ENCODE measurements at regions not wholly inside any gene's neighbourhood (a gene's known extent, or its start where the extent isn't known, plus 50 kb on each side); places are given as distances from the start of the nearest gene placed in this dataset.

DNA sequence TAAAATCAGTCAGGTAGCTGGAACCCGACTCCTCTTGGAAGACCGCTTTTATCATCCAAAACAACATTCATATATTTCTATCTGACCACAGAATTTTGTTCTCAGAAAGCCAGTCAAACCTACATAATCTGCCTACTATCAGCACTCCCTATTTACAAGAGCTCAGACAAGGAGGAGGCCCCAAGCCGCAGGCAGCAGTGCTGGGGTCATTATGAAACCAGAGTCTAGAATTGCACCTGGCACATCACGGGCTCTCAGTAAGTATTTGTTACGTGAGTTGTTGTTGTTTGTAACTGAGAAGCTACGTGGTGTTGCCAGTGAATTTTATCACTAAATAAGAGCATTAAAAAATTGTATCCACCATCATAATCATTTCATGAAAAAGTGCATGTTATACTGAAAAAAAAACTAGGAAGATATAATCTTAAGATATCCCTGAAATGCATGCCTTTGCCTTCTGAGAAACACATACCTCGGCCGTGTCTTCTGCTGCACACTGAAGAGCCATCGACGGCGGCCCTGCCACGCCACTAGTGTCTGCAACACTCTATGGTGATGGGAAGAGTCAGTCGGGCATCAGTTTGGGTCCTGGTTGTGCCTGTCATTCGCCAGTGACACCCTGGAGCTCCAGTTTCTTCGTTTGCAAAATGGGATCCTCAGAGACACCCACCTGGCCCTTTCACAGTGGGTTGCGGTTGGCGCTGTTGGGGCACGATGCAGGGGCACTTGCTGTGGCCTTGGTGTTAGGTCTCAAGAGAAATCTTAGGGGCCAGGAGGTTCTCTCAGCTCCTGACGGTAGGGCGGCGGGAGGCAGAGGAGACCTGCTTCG, 505.9 kb downstream of the EIPR1 start:
- no peak for DNase-seq (ENCODE audit: low read depth in 2 of 2)

DNA sequence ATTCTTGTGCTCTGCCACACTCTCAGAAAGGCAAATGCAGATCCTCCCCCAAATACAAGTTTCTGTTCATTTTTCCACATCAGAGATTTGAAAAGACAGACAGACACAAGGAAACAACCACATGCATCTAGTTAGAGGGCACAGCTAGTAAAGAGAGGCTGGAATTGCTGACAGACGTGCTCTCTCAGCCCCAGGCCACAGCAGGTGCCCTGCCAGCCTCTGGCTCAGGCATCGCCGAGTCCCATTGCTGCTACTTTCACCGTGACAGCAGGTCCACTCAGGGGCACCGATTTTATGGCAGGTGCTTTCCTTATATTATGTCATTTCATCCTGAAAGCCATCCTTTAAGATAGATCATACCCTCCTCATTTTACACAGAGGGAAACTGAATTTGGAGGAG, 507.5 kb downstream of the EIPR1 start:
- no peak for DNase-seq (ENCODE audit: low read depth in 2 of 2)

DNA sequence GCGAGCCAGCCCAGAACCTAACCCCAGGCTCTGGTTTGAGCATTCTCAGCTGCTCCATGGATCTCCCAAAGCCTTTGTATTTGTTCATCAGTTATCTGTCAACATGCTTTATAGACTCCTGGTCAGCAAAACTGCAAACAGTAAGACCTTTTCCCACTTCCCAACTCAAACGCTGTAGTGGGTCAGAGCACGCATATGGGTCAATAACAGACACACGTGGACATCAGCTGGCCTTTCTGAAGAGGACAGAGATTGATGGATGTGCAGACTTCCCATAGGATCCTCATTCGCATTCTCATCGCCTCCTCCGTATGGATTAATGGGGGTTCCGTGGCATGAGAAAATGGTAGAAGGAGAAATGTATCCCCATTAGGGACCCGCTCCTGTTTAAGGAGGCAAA, 508.1 kb downstream of the EIPR1 start:
- DNase-seq (ENCODE audit: low read depth in 2 of 2), result no peak

- DNase-seq (ENCODE audit: low read depth in 2 of 2), result no peak
Measured at GRCh38 chr2:2868085-2868484, 509.5 kb downstream of the EIPR1 start.

- no peak for DNase-seq (ENCODE audit: low read depth in 2 of 2)
Measured at GRCh38 chr2:2867397-2867979, 510.1 kb downstream of the EIPR1 start.

DNA sequence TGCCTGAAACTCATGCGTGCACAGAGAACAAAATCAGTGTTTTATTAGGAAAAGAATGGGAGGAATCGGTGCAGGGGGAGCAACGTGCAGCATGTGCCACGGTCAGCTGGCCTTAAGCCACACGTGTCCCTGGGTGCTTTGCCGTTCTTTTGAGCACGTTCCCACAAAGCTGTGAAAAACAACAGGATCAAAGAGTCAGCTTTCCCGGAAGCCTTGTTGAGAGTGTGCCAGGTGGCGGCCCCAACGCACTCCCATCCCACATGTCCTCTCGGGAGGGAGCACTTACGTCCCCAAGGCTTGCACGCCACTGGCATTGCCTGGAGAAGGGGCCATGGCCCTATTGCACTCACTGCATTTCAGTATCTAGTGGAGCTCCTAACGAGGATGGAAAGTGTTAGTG, 511.2 kb downstream of the EIPR1 start:
- DNase-seq (ENCODE audit: low read depth in 2 of 2), result no peak

- no peak for DNase-seq (ENCODE audit: low read depth in 2 of 2)
Measured at GRCh38 chr2:2862386-2862785, 515.2 kb downstream of the EIPR1 start.

GRCh38 chr2:2861666-2862240, 515.9 kb downstream of the EIPR1 start:
- no peak for DNase-seq (ENCODE audit: low read depth in 2 of 2)

- no peak for DNase-seq (ENCODE audit: low read depth in 2 of 2)
Measured at GRCh38 chr2:2860589-2861300, 516.9 kb downstream of the EIPR1 start.

- no peak for DNase-seq (ENCODE audit: low read depth in 2 of 2)
Measured at GRCh38 chr2:2859732-2860131, 517.9 kb downstream of the EIPR1 start.

GRCh38 chr2:2859164-2859563, 518.5 kb downstream of the EIPR1 start:
- DNase-seq (ENCODE audit: low read depth in 2 of 2), result no peak

- no peak for DNase-seq (ENCODE audit: low read depth in 2 of 2)
Measured at GRCh38 chr2:2856723-2857415, 520.7 kb downstream of the EIPR1 start.

- no peak for DNase-seq (ENCODE audit: low read depth in 2 of 2)
Measured at GRCh38 chr2:2855297-2855696, 522.3 kb downstream of the EIPR1 start.

DNA sequence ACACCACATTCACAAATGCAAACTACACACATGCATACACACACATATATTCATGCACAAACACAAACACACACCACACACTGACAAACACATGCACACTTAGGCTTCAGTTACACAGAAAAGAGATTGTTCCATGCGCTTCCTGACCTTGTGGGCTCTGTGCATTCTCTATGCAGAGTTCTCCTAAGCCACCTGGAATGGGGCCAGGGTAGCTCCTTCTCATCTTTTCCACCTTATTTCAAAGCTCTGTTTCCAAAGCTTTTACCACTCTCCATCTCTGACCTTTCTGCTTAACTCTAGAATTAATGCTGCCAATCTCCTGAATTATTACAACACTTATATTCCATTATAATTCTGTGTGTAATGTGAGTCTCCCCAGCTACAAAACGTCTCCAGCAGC, 522.3 kb upstream of the MYT1L start:
- DNase-seq (ENCODE audit: low read depth in 2 of 2), result no peak

DNA sequence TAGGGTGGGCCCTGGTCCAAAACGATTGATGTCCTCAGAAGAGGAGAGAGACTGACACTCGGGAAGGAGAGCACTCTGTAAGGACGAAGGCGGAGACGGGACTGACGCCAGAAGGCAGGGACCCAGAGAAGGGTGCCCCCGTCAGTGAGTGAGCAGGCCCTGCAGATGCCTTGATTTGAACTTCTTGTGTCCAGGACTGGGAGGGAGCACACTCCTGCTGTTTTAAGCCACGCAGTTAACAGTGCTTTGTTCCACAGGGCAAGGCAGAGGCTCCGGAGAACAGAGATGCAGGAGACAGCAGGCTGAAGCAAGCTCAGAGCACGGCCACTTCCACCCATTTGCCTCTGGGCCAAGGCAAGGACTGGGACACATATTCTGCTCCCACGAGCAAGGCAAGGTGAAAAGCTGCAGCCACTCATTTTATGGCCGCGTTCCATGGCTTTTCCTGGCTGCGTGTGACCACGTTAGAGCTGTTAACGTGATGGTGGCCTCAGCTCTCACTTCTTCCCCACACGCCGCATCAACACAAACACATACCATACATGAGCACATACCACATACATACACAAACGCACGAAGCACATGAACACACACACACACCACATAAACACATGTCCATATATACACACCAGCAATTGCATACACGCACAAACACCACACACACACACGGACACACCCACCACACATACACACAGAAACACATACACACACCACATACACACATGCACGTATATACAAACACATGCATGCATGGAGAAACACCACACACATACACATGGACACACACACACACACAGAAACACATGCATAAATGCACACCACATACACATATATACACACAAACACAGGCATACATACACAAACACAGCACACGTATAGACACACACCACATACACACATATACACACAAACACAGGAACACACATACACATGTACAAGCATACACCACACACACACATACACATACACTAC, 521.0 kb upstream of the MYT1L start:
- DNase-seq (ENCODE audit: low read depth in 2 of 2), result no peak

DNA sequence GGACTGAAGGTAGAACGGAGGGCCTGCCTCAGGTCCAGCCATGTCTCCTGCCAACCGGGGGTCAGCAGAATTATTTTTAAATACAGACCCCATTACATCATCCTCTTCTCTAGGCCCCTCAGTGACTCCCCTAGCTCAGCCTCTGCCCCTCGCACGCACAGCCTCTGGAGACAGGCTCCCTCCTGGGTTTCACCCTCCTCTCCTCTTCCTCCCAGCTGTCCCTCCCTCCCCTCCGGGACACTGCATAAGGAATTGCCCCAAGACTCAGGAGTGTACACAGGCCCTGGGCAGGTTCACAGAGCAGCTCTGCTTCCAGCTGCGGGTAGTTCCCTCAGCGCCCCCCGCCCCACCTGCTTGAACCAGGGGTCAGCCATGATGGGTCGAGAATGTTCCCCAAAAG, 520.2 kb upstream of the MYT1L start:
- no peak for DNase-seq (ENCODE audit: low read depth in 2 of 2)

DNA sequence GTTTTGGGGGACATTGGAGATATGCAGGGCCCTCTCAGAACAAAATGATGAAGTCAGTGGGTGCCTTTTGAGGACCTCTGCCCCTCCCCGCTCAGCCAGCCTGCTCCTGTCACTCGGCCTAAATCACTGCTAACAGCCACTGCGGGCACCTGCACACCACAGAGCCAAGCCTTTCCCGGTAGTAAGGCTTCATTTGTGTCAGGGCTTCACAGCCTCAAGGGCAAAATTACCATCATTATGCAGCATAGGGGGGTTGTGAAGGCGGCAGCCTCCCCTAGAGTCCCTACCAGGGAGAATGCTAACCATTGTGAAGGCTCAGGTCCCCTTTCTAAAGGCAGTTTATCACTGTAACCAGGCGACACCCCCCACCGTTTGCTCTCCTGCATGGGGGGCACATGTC, 519.8 kb upstream of the MYT1L start:
- no peak for DNase-seq (ENCODE audit: low read depth in 2 of 2)

DNA sequence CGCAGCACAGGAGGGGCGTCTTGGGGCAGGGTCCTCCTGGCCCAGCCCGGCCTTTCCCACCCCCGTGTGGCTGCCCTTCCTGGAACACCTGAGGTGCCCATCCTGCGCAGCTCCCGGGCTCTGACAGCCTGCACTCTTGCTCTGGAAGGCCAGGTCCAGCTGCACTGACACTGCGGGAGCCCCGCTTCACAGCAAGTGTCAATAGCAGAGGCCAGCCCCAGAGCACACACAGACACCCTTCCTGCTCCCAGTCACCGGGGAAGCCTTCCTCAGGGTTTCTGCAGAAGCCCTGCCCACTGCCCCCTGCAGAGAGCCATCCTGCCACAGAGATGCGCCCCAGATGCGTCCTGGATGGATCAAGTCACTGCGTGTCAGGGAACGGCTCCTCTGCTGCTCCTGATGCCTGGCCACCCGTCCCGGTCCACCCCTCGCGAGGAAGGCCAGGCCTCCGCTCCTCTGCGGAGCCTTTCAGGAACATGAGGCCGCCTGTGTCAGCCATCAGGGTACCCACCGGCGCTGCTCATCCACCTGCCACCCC, 519.2 kb upstream of the MYT1L start:
- no peak for DNase-seq (ENCODE audit: low read depth in 2 of 2)

- DNase-seq (ENCODE audit: low read depth in 2 of 2), result no peak
Measured at GRCh38 chr2:2849464-2850217, 518.6 kb upstream of the MYT1L start.
